Lower leg skin (tissue), 4 donors: ENCODE measurements at regions not wholly inside any gene's neighbourhood (a gene's known extent, or its start where the extent isn't known, plus 50 kb on each side); places are given as distances from the start of the nearest gene placed in this dataset.

Experiments
- DNase-seq, 2 donors: peaks; one replicate each; pipeline ENCODE4 v3.0.0-alpha.2; 2019; ENCODE audit warnings: low spot score in 2 of 2
- H3K4me3 ChIP-seq: fragments of 200-600 bp; sonication (generic); 2 replicates; pipeline ENCODE4 v1.5.1; 2017; ENCODE audit warnings: mild to moderate bottlenecking, low read depth; ENCODE audit not compliant: poor library complexity, severe bottlenecking
- POLR2A ChIP-seq, 2 donors: fragments of 450-650 bp; IDR thresholded peaks; one replicate each; pipeline ENCODE4 v1.6.1; 2016 to 2017; ENCODE audit warnings: antibody characterized with exemption in 2 of 2, mild to moderate bottlenecking in 1 of 2, moderate library complexity in 1 of 2
- WGBS, 2 donors: methylation state at CpG; one replicate each; pipeline ENCODE4 v1.1.5; 2018; 5-methylcytosine and 5-hydroxymethylcytosine counted together
- intact Hi-C: fragments of 100-400 bp; cut with DNase I; formaldehyde crosslinking; loops from one replicate; pipeline ENCODE4 v1.15.0; 2023; ENCODE audit warnings: low total_unique reads
- TF ChIP-seq, protein P1 (sequence below), 3 donors: fragments of 450-650 bp; IDR thresholded peaks; one replicate each; pipeline ENCODE4 v1.5.1; 2016; ENCODE audit warnings: antibody characterized with exemption in 3 of 3, mild to moderate bottlenecking in 3 of 3, moderate library complexity in 2 of 3

DNA sequence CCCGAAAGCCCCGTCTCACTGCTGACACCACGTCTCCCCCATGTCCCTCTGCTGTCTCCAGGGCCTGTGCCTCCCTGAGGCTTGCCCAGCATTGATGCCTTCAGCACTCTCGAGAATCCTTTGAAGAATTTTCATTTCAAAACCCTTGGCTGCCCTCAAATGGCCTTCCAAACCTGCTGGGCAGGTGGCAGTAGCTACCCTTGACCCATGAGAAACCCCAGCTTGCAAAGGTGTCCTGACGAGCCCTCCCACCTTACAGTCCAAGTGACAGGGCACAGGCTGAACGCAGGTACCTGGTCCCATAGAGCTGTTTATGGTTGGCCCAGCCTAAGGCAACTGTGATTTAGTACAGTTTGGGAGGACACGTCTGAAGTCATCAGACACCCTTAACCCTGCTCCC lies 97.2 kb upstream of the SPIN1 start:
- no peak for TF ChIP-seq POLR2A (IDR thresholded peaks at IDR 0.05)
- TF ChIP-seq, protein P1, sequence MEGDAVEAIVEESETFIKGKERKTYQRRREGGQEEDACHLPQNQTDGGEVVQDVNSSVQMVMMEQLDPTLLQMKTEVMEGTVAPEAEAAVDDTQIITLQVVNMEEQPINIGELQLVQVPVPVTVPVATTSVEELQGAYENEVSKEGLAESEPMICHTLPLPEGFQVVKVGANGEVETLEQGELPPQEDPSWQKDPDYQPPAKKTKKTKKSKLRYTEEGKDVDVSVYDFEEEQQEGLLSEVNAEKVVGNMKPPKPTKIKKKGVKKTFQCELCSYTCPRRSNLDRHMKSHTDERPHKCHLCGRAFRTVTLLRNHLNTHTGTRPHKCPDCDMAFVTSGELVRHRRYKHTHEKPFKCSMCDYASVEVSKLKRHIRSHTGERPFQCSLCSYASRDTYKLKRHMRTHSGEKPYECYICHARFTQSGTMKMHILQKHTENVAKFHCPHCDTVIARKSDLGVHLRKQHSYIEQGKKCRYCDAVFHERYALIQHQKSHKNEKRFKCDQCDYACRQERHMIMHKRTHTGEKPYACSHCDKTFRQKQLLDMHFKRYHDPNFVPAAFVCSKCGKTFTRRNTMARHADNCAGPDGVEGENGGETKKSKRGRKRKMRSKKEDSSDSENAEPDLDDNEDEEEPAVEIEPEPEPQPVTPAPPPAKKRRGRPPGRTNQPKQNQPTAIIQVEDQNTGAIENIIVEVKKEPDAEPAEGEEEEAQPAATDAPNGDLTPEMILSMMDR (IDR thresholded peaks at IDR 0.05): no peak
- intact Hi-C loops: no loop called here
- WGBS, 2 donors: 89 to 92% methylated on average over 6 to 7 of the region's 7 CpGs
- DNase-seq: peak in 1 of 2 donors; percentile 49
- no peak overlapping the region for H3K4me3 ChIP-seq

DNA sequence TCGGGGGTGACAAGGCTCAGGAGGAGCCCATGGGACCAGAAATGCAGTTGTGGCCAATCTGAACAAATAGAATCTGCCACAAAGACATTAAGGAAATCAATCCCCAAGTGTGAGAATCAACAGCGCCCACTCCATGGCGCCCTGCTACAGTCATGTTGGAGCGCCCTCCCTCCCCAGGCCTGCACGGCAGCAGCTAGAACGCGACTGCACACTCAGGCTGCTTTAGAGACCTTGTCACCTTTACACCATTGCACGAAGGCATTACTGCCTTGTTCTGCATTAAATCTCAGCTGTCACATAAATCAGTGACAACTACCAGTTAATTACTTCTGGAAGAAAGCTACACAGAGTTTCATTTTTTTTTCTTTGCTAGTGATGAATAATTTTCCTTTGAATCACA lies 98.7 kb upstream of the SPIN1 start:
- intact Hi-C loops: no loop called here
- WGBS, 2 donors: 79 to 86% methylated on average over 8 of the region's 8 CpGs

DNA sequence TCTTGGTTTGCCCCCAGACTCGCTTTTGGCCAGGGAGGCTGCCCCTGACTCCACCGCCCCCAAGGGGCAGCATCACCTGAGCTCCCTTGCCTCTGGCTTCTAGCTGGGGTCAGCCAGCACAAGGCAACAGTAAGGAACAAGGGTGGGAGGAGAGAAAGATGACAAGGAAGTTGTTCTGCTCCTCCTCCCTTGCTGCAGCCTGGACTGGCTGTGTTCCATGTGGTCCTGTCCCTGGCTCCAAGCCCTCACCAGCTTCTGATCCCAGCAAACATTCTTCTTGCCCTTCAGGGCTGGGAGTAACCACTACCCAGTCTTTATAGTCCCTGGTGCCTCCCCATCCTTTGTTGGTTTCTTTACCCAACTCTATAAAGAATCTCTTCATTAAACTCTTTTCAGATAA lies 100.3 kb upstream of the SPIN1 start:
- TF ChIP-seq, protein P1 (IDR thresholded peaks at IDR 0.05): no peak
- no peak for TF ChIP-seq POLR2A (IDR thresholded peaks at IDR 0.05)

More for the DNA sequence above, 98.7 kb upstream of the SPIN1 start:
- H3K4me3 ChIP-seq: no peak overlapping the region
- no peak for DNase-seq
- TF ChIP-seq POLR2A (IDR thresholded peaks at IDR 0.05): no peak
- TF ChIP-seq, protein P1 (IDR thresholded peaks at IDR 0.05): no peak

DNA sequence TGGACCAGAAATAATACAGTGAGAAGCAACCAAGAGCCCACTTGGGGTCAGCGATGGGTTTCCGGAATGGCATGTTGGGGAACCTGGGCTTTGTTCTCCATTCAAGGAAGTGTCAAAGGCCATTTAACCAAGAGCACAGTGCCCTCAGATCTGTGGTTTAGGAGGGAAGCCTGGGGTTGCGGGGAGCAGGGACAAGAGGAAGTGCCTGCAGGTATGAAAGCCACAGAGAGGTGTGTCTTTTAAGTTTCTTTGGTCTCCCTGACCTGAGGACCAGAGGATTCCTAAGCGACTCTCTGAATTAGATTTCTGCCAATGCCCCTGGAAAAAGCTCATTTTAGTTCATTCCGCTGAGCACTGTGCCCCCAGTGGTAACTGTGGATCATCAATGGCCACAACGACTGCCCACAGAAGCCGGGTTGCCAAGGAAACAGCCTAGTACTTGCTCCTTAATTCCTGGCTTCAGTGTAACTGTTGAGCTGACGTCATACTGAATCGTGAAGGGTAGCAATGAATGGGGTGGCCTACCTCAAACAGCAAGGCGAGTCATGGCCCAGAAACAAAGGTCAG lies 107.3 kb upstream of the SPIN1 start:
- no peak overlapping the region for H3K4me3 ChIP-seq
- TF ChIP-seq, protein P1 (IDR thresholded peaks at IDR 0.05): no peak
- TF ChIP-seq POLR2A (IDR thresholded peaks at IDR 0.05): no peak
- DNase-seq: peak in 1 of 2 donors; percentile 67
- intact Hi-C loops: no loop called here
- WGBS, 2 donors: 67 to 74% methylated on average over 10 of the region's 10 CpGs

More for the DNA sequence above, 100.3 kb upstream of the SPIN1 start:
- WGBS, 2 donors: 70 to 79% methylated on average over 2 of the region's 2 CpGs
- H3K4me3 ChIP-seq: no peak overlapping the region
- intact Hi-C loops: no loop called here
- DNase-seq: peak in 1 of 2 donors; percentile 68

DNA sequence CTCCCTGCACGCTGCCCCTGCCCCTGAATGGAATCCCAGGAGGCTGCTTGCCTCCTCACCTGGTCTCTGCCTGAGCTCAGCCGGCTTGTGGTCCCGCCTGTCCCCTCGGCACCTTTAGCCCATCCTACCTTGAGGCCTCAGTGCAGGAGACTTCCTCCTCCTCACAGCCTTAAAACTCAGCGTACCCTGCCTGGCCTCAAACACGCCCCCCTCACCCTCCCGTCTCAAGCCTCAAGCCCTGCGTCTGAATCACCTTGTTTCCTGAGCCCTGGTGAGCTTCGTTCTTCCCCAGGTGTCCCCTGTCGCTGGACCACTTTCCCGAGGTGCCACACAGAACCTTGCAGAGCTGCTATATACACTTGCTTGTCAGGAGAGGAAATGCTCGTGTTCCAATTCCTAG lies 110.2 kb upstream of the SPIN1 start:
- intact Hi-C loops: no loop called here
- TF ChIP-seq, protein P1 (IDR thresholded peaks at IDR 0.05): no peak
- no peak for TF ChIP-seq POLR2A (IDR thresholded peaks at IDR 0.05)
- WGBS, 2 donors: 75 to 77% methylated on average over 12 of the region's 12 CpGs
- no peak overlapping the region for H3K4me3 ChIP-seq
- peak in 1 of 2 donors; percentile 54 for DNase-seq

GRCh38 chr9:88274078-88274477 lies 114.2 kb upstream of the SPIN1 start:
- no peak overlapping the region for H3K4me3 ChIP-seq
- DNase-seq: peak in 1 of 2 donors; percentile 10
- intact Hi-C loops: no loop called here
- WGBS, 2 donors: 73 to 83% methylated on average over 2 of the region's 2 CpGs
- TF ChIP-seq, protein P1 (IDR thresholded peaks at IDR 0.05): no peak
- no peak for TF ChIP-seq POLR2A (IDR thresholded peaks at IDR 0.05)
